RKO (cell line): ENCODE measurements at regions not wholly inside any gene's neighbourhood (a gene's known extent, or its start where the extent isn't known, plus 50 kb on each side); places are given as distances from the start of the nearest gene placed in this dataset.
"Not testable (repeated sequence)": the region's sequence is repeated elsewhere in the genome, so short reads cannot be mapped to it uniquely, and the experiment has no call there.

Source experiments
- DNase-seq: peaks from one replicate; pipeline ENCODE4 v3.0.0-alpha.2; 2016; ENCODE audit warnings: low spot score

- DNase-seq: no peak
These were observed 101.9 kb downstream of the RGS21 start for GRCh38 chr1:192418552-192419285.

GRCh38 chr1:192430644-192431043, 113.9 kb downstream of the RGS21 start:
- DNase-seq: no peak

GRCh38 chr1:192435704-192436103, 118.9 kb downstream of the RGS21 start:
- DNase-seq: no peak

GRCh38 chr1:192436441-192437078, 119.8 kb downstream of the RGS21 start:
- no peak for DNase-seq

- DNase-seq: no peak
These were observed 121.9 kb downstream of the RGS21 start for GRCh38 chr1:192438737-192439136.

GRCh38 chr1:192439373-192440025, 122.7 kb downstream of the RGS21 start:
- peak; percentile 77 for DNase-seq

- DNase-seq: no peak
These were observed 124.7 kb downstream of the RGS21 start for GRCh38 chr1:192441492-192441891.

GRCh38 chr1:192442736-192443135, 125.9 kb downstream of the RGS21 start:
- no peak for DNase-seq

GRCh38 chr1:192443616-192444015, 126.8 kb downstream of the RGS21 start:
- DNase-seq: no peak

GRCh38 chr1:192445241-192445640, 128.4 kb downstream of the RGS21 start:
- DNase-seq: no peak

- peak; percentile 57 for DNase-seq
These were observed 129.2 kb downstream of the RGS21 start for GRCh38 chr1:192445839-192446489.

- no peak for DNase-seq
These were observed 127.5 kb upstream of the RGS1 start for GRCh38 chr1:192448026-192448578.

- no peak for DNase-seq
These were observed 122.1 kb upstream of the RGS1 start for GRCh38 chr1:192453360-192453992.

GRCh38 chr1:192459467-192459866, 116.1 kb upstream of the RGS1 start:
- no peak for DNase-seq

GRCh38 chr1:192461684-192462083, 113.9 kb upstream of the RGS1 start:
- peak; percentile 28 for DNase-seq

- no peak for DNase-seq
These were observed 113.0 kb upstream of the RGS1 start for GRCh38 chr1:192462616-192463015.

GRCh38 chr1:192463661-192464060, 111.9 kb upstream of the RGS1 start:
- no peak for DNase-seq

GRCh38 chr1:192465221-192465620, 110.4 kb upstream of the RGS1 start:
- not testable (repeated sequence) for DNase-seq

- DNase-seq: peak; percentile 48
These were observed 101.4 kb upstream of the RGS1 start for GRCh38 chr1:192474080-192474683.

- DNase-seq: no peak
These were observed 100.2 kb upstream of the RGS1 start for GRCh38 chr1:192475329-192475728.

GRCh38 chr1:192475970-192476369, 99.6 kb upstream of the RGS1 start:
- no peak for DNase-seq
